K562 (cell line): ENCODE measurements at regions not wholly inside any gene's neighbourhood (a gene's known extent, or its start where the extent isn't known, plus 50 kb on each side); places are given as distances from the start of the nearest gene placed in this dataset.

ENCODE experiments used
- ATAC-seq: fragments of 200-7000 bp; cut with Tn5 transposase; 3 replicates; pipeline ENCODE4 v1.9.1; 2020; ENCODE audit warnings: moderate library complexity
- BruUV-seq: library from RNA; stranded (reverse); fragments of 400-500 nt; replicated peaks from 2 replicates; lab custom pipeline; 2021; lab: Mats Ljungman, UMichigan
- CTCF ChIA-PET: fragments of 300-600 bp; formaldehyde crosslinking; extraction: SDS; loops from one replicate; lab custom pipeline; 2021; ENCODE audit warnings: low intra/inter-chr PET ratio; lab: Yijun Ruan, JAX
- POLR2A ChIA-PET: fragments of 300-600, 350-650 bp; sonication (Branson Sonifier 250); formaldehyde crosslinking; extraction: SDS; loops from one replicate; lab custom pipeline; 2021; ENCODE audit warnings: antibody characterized with exemption, inconsistent platforms; lab: Yijun Ruan, JAX
- DNase-seq, 4 experiments: peaks; one replicate each; pipeline versions ENCODE4 v3.0.0 to v3.0.0-alpha.2; 2011 to 2018; ENCODE audit warnings: low spot score in 3 of 4, mixed read lengths in 3 of 4; ENCODE audit errors: extremely low read depth in 1 of 4
- FAIRE-seq: peaks from 2 replicates; lab custom pipeline; 2011; peaks lifted over from hg19 to GRCh38; lab: Jason Lieb, UNC
- H2AFZ ChIP-seq: 2 replicates; pipeline ENCODE4 v1.6.0; 2011; ENCODE audit warnings: low read depth, low read length, control low read depth, inconsistent platforms
- H3K27ac ChIP-seq: fragments of 200-600 bp; 3 replicates; pipeline ENCODE4 v1.8.0; 2011; ENCODE audit warnings: low read depth, mild to moderate bottlenecking, control low read depth, inconsistent platforms, low read length, moderate library complexity, mixed read lengths; ENCODE audit errors: extremely low read depth
- H3K27me3 ChIP-seq, 2 experiments: fragments of 300-600 bp in 1 of 2; 2 replicates in 1 of 2; 3 replicates in 1 of 2; pipeline versions ENCODE4 v1.6.0 to v1.8.0; 2011; ENCODE audit warnings: inconsistent platforms in 2 of 2, low read length in 2 of 2, mild to moderate bottlenecking in 1 of 2, mixed read lengths in 1 of 2, moderate library complexity in 1 of 2; ENCODE audit not compliant: control insufficient read depth in 2 of 2, insufficient read depth in 2 of 2
- H3K36me3 ChIP-seq: fragments of 300-600 bp; 3 replicates; pipeline ENCODE4 v1.8.0; 2011; ENCODE audit warnings: mild to moderate bottlenecking, low read length, inconsistent platforms; ENCODE audit not compliant: control insufficient read depth, insufficient read depth
- H3K4me1 ChIP-seq, 2 experiments: fragments of 200-600 bp in 1 of 2; replicated peaks in 1 of 2; 2 replicates in 1 of 2; 3 replicates in 1 of 2; pipeline versions ENCODE4 v1.5.1 to v1.8.0; 2011; ENCODE audit warnings: inconsistent platforms in 2 of 2, low read length in 2 of 2, mild to moderate bottlenecking in 1 of 2, mixed read lengths in 1 of 2, moderate library complexity in 1 of 2; ENCODE audit not compliant: control insufficient read depth in 2 of 2, insufficient read depth in 2 of 2
- H3K4me2 ChIP-seq: 2 replicates; pipeline ENCODE4 v1.6.1; 2011; ENCODE audit warnings: low read length, control low read depth, inconsistent platforms, mixed read lengths; ENCODE audit not compliant: insufficient read depth
- H3K4me3 ChIP-seq: fragments of 200-600 bp; sonication (generic), shearing (Covaris generic); 2 replicates; pipeline ENCODE4 v1.5.1; 2016; ENCODE audit warnings: control low read depth, inconsistent platforms
- H3K79me2 ChIP-seq: fragments of 200-600 bp; 3 replicates; pipeline ENCODE4 v1.8.0; 2011; ENCODE audit warnings: low read length, inconsistent platforms; ENCODE audit not compliant: control insufficient read depth, insufficient read depth
- H3K9ac ChIP-seq, 2 experiments: 2 replicates each; pipeline versions ENCODE4 v1.6.0 to v1.6.1; 2011; ENCODE audit warnings: low read depth in 2 of 2, low read length in 2 of 2, control low read depth in 1 of 2, inconsistent platforms in 1 of 2, mild to moderate bottlenecking in 1 of 2, mixed read lengths in 1 of 2; ENCODE audit not compliant: insufficient read depth in 1 of 2
- H3K9me1 ChIP-seq: one replicate; pipeline ENCODE4 v1.6.0; 2011; ENCODE audit warnings: inconsistent platforms, mild to moderate bottlenecking, low read length, moderate library complexity; ENCODE audit not compliant: control insufficient read depth, insufficient read depth
- H3K9me3 ChIP-seq: replicated peaks from 2 replicates; pipeline ENCODE4 v1.5.1; 2011; ENCODE audit warnings: low read depth, low read length, inconsistent platforms; ENCODE audit not compliant: control insufficient read depth, insufficient read depth
- H4K20me1 ChIP-seq: replicated peaks from 2 replicates; pipeline ENCODE4 v1.6.1; 2011; ENCODE audit warnings: low read length, inconsistent platforms, mixed read lengths; ENCODE audit not compliant: control insufficient read depth, insufficient read depth
- CBFA2T3 ChIP-seq: fragments of 450-650 bp; IDR thresholded peaks from 2 replicates; pipeline ENCODE4 v1.6.1; 2017
- CHD1 ChIP-seq: fragments of 200-600 bp; sonication (generic); IDR thresholded peaks from one replicate; pipeline ENCODE4 v1.6.1; 2012; ENCODE audit warnings: mild to moderate bottlenecking, moderate library complexity, low read length, inconsistent platforms
- CREBBP ChIP-seq: IDR thresholded peaks from one replicate; pipeline ENCODE4 v1.6.1; 2012; ENCODE audit warnings: low read depth, mild to moderate bottlenecking, control low read depth, inconsistent platforms, low read length
- CTBP1 ChIP-seq: fragments of 450-650 bp; IDR thresholded peaks from 2 replicates; pipeline ENCODE4 v1.6.1; 2016; ENCODE audit warnings: borderline replicate concordance
- DMBX1 ChIP-seq: fragments of 250-450 bp; sonication (Bioruptor Pico); IDR thresholded peaks from 2 replicates; pipeline ENCODE4 v1.8.0; 2022; ENCODE audit warnings: inconsistent platforms, mild to moderate bottlenecking, moderate library complexity, borderline replicate concordance
- FOXK2 ChIP-seq, 2 experiments: fragments of 450-650 bp; IDR thresholded peaks in 1 of 2; conservative IDR thresholded peaks in 1 of 2; 2 replicates each; pipeline ENCODE4 v1.6.1; 2016; ENCODE audit warnings: low read depth in 2 of 2, mild to moderate bottlenecking in 1 of 2
- FOXM1 ChIP-seq, 2 experiments: fragments of 450-650 bp in 1 of 2; sonication (generic) in 1 of 2; formaldehyde crosslinking in 1 of 2; IDR thresholded peaks; 2 replicates each; pipeline versions ENCODE4 v1.6.1 to v1.9.0; 2017 to 2022; ENCODE audit warnings: low read depth in 2 of 2, mild to moderate bottlenecking in 2 of 2, missing genetic modification reagents in 1 of 2, moderate library complexity in 1 of 2
- HMG20A ChIP-seq: fragments of 450-650 bp; formaldehyde crosslinking; conservative IDR thresholded peaks from 2 replicates; pipeline ENCODE4 v1.4.0; 2020; ENCODE audit warnings: mild to moderate bottlenecking, mixed read lengths
- HOXB6 ChIP-seq: fragments of 250-450 bp; sonication (Bioruptor Pico); IDR thresholded peaks from 2 replicates; pipeline ENCODE4 v1.5.1; 2022; ENCODE audit warnings: mild to moderate bottlenecking, borderline replicate concordance
- MEF2D ChIP-seq: conservative IDR thresholded peaks from 2 replicates; pipeline ENCODE4 v1.6.1; 2016; ENCODE audit warnings: low read depth, missing genetic modification characterization, missing compliant biosample characterization
- NR4A1 ChIP-seq, 2 experiments: fragments of 250-450 bp in 1 of 2; fragments of 450-650 bp in 1 of 2; sonication (Bioruptor Pico) in 1 of 2; IDR thresholded peaks; 2 replicates each; pipeline versions ENCODE4 v1.4.0 to v1.6.1; 2016 to 2020; ENCODE audit warnings: mild to moderate bottlenecking in 2 of 2, missing compliant biosample characterization in 1 of 2, missing genetic modification characterization in 1 of 2, moderate library complexity in 1 of 2
- POLR2G ChIP-seq: fragments of 200-400 bp; formaldehyde crosslinking; IDR thresholded peaks from 2 replicates; pipeline ENCODE4 v1.6.1; 2017; ENCODE audit warnings: low read depth, mild to moderate bottlenecking, antibody characterized with exemption, low read length, moderate library complexity
- RBM22 ChIP-seq: fragments of 200-400 bp; formaldehyde crosslinking; IDR thresholded peaks from 2 replicates; pipeline ENCODE4 v1.6.1; 2018; ENCODE audit warnings: low read length, low read depth; ENCODE audit not compliant: poor library complexity, severe bottlenecking
- RFX1 ChIP-seq: fragments of 450-650 bp; IDR thresholded peaks from 2 replicates; pipeline ENCODE4 v1.6.1; 2016; ENCODE audit warnings: mild to moderate bottlenecking, moderate library complexity
- RNF2 ChIP-seq: sonication (generic); IDR thresholded peaks from 2 replicates; pipeline ENCODE4 v1.6.1; 2016
- SUPT5H ChIP-seq: fragments of 450-650 bp; IDR thresholded peaks from 2 replicates; pipeline ENCODE4 v1.6.1; 2016
- TRIM24 ChIP-seq, 2 experiments: fragments of 450-650 bp; IDR thresholded peaks; 2 replicates each; pipeline ENCODE4 v1.6.1; 2016
- U2AF2 ChIP-seq: fragments of 200-400 bp; formaldehyde crosslinking; optimal IDR thresholded peaks from 2 replicates; pipeline ENCODE3; 2017; ENCODE audit warnings: low read depth, mild to moderate bottlenecking, low read length
- ZEB2 ChIP-seq: fragments of 450-650 bp; IDR thresholded peaks from 2 replicates; pipeline ENCODE4 v1.6.1; 2016
- ZNF224 ChIP-seq: sonication (generic); formaldehyde crosslinking; IDR thresholded peaks from 2 replicates; pipeline ENCODE4 v1.8.0; 2022; ENCODE audit warnings: mild to moderate bottlenecking, missing genetic modification reagents
- ZNF232 ChIP-seq: sonication (generic); formaldehyde crosslinking; IDR thresholded peaks from 2 replicates; pipeline ENCODE4 v1.8.0; 2022; ENCODE audit warnings: mild to moderate bottlenecking, missing genetic modification reagents
- ZNF24 ChIP-seq: fragments of 450-650 bp; IDR thresholded peaks from 2 replicates; pipeline ENCODE4 v1.6.1; 2016
- ZNF717 ChIP-seq: fragments of 250-450 bp; sonication (Bioruptor Pico); IDR thresholded peaks from 2 replicates; pipeline ENCODE4 v1.5.0; 2021
- ZNF740 ChIP-seq, 3 experiments: fragments of 200-800 bp in 1 of 3; sonication (Bioruptor generic) in 1 of 3; sonication (generic) in 1 of 3; formaldehyde crosslinking in 1 of 3; IDR thresholded peaks; 2 replicates each; pipeline versions ENCODE4 v1.6.1 to v1.8.0; 2016 to 2022; ENCODE audit warnings: mild to moderate bottlenecking in 2 of 3, missing compliant biosample characterization in 2 of 3, missing genetic modification characterization in 2 of 3, missing genetic modification reagents in 1 of 3
- in situ Hi-C: fragments of 300-500 bp; cut with MboI; formaldehyde crosslinking; loops from 4 replicates; pipeline ENCODE4 v1.15.0; 2018; ENCODE audit warnings: inconsistent platforms, mixed read lengths
- intact Hi-C: fragments of 100-400 bp; cut with micrococcal nuclease; formaldehyde crosslinking; loops from 2 replicates; pipeline ENCODE4 v1.14.2; 2022
- TF ChIP-seq, protein P1 (sequence below), 2 experiments: fragments of 450-650 bp; conservative IDR thresholded peaks; 2 replicates each; pipeline ENCODE4 v1.6.1; 2017; ENCODE audit warnings: mild to moderate bottlenecking in 2 of 2, moderate library complexity in 2 of 2

DNA sequence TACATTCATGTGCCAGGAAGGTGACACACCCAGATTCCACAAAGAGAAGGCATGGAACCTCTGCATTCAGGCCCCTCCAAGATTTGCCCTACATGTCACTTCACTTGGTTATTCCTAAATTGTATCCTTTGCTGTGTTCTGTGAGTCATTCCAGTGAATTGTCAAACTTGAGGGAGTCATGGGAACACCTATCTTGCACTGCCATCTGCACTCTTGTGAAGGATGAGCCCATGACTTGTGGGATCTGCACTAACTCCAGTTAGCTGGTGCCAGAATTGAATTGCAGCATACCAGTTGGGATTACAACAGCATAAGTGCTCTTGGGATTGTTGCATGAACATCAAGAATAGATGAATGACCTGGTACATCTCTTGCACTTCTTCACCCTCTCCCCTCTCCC lies 1288.0 kb upstream of the ZEB2 start:
- FAIRE-seq (no peak), DNase-seq (peak; percentile 14 to 25 (median 20)), ATAC-seq (peak; percentile 33; the same call in 2 of the 3 replicates)
- ChIA-PET POLR2A (no interaction called here), CTCF (no interaction called here)
- BruUV-seq = no TSS peak
- Histone ChIP-seq H3K27me3 (no peaks in the 10 kb centered on the region), H3K79me2 (no peaks in the 10 kb centered on the region), H3K4me2 (no peak overlapping the region), H4K20me1 (no peaks in the 10 kb centered on the region), H3K9me1 (no peaks in the 10 kb centered on the region), H2AFZ (peak overlapping the region; percentile 34; the same call in 1 of the 2 replicates), H3K9ac (no peak overlapping the region), H3K9me3 (no peaks in the 10 kb centered on the region), H3K4me3 (no peak overlapping the region), H3K36me3 (no peaks in the 10 kb centered on the region), H3K27ac (no peak overlapping the region), H3K4me1 (peaks cover 0 to 17% of the 10 kb centered on the region in 2 experiments; a peak in 2 of 5 replicates)
- in situ Hi-C loops (no loop called here), intact Hi-C loops (no loop called here)
- TF ChIP-seq FOXM1 (IDR thresholded peaks at IDR 0.05; ENCODE audit: low read depth) = no peak
- TF ChIP-seq FOXM1 (CRISPR knock-in tag; IDR thresholded peaks at IDR 0.05; ENCODE audit: low read depth) = no peak
- no peak for TF ChIP-seq POLR2G
- TF ChIP-seq ZEB2 = no peak
- no peak for TF ChIP-seq RBM22
- no peak for TF ChIP-seq DMBX1 (CRISPR knock-in tag)
- TF ChIP-seq ZNF24 = peak; percentile 61; the same call in 1 of the 2 replicates
- no peak for TF ChIP-seq RNF2
- TF ChIP-seq ZNF224 = no peak
- no peak for TF ChIP-seq CHD1
- no peak for TF ChIP-seq CTBP1
- TF ChIP-seq U2AF2 = no peak
- no peak for TF ChIP-seq FOXK2 (conservative IDR thresholded peaks at IDR 0.05 in 1 of 2, IDR thresholded peaks at IDR 0.05 in 1 of 2; ENCODE audit: low read depth in 2 of 2)
- no peak for TF ChIP-seq ZNF232 (CRISPR knock-in tag)
- no peak for TF ChIP-seq NR4A1 (CRISPR knock-in tag; IDR thresholded peaks at IDR 0.05)
- TF ChIP-seq NR4A1 (tag; IDR thresholded peaks at IDR 0.05) = no peak
- no peak for TF ChIP-seq SUPT5H
- no peak for TF ChIP-seq CREBBP
- peak in 1 of 2 experiments; percentile 54; a peak in 2 of 4 replicates for TF ChIP-seq TRIM24 (IDR thresholded peaks at IDR 0.05)
- TF ChIP-seq ZNF717 (CRISPR knock-in tag) = no peak
- TF ChIP-seq, protein P1, sequence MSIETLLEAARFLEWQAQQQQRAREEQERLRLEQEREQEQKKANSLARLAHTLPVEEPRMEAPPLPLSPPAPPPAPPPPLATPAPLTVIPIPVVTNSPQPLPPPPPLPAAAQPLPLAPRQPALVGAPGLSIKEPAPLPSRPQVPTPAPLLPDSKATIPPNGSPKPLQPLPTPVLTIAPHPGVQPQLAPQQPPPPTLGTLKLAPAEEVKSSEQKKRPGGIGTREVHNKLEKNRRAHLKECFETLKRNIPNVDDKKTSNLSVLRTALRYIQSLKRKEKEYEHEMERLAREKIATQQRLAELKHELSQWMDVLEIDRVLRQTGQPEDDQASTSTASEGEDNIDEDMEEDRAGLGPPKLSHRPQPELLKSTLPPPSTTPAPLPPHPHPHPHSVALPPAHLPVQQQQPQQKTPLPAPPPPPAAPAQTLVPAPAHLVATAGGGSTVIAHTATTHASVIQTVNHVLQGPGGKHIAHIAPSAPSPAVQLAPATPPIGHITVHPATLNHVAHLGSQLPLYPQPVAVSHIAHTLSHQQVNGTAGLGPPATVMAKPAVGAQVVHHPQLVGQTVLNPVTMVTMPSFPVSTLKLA (conservative IDR thresholded peaks at IDR 0.05) = no peak
- TF ChIP-seq MEF2D (tag) = no peak
- TF ChIP-seq HOXB6 (CRISPR knock-in tag) = no peak
- peak; percentile 17; the same call in 1 of the 2 replicates for TF ChIP-seq CBFA2T3
- no peak for TF ChIP-seq HMG20A (CRISPR knock-in tag)
- TF ChIP-seq RFX1 = peak; percentile 64
- TF ChIP-seq ZNF740 (CRISPR knock-in tag; IDR thresholded peaks at IDR 0.05) = no peak
- TF ChIP-seq ZNF740 (tag; IDR thresholded peaks at IDR 0.05) = no peak
